ENCODE measurements at regions not wholly inside any gene's neighbourhood (a gene's known extent, or its start where the extent isn't known, plus 50 kb on each side); places are given as distances from the start of the nearest gene placed in this dataset.
"Not testable (repeated sequence)": the region's sequence is repeated elsewhere in the genome, so short reads cannot be mapped to it uniquely, and the experiment has no call there.

DNA sequence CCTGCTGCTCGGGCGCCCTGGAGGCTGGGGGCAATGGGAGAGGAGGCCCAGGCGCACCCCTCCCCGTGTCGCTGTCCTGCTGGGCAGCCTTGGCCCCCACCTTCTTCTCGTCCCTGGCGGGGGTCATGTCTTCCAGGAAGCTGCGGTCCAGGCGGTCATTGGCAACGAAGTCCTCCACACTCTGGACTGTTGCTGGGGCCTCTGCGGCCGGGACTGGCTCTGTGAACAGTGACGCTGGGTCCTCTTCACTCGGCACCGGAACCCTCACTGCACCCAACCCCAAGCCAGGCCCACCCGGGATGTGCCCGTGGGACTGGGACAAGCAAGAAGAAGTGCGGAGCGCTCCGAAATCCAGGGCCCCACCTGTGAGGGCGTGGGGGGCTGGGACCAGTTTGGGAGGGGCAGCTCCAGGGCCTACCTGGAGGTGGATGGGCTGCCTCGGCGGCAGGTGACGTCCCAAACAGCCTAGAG is 308.0 kb downstream of the CCDC74A start:
- ChIA-PET POLR2A (no interaction called here), CTCF (no interaction called here)
- Histone ChIP-seq H3K4me2 (ENCODE audit: insufficient read depth, low read length) (no peak overlapping the region), H3K4me1 (ENCODE audit: control insufficient read depth, extremely low read depth, insufficient read depth, low read length) (no peaks in the 10 kb centered on the region), H3K36me3 (ENCODE audit: control insufficient read depth in 2 of 2, extremely low read depth in 1 of 2, insufficient read depth in 2 of 2, low read length in 2 of 2) (no peaks in the 10 kb centered on the region), H2AFZ (ENCODE audit: low read depth, low read length) (no peak overlapping the region), H3K27ac (ENCODE audit: insufficient read depth, low read depth, low read length) (no peak overlapping the region), H3K27me3 (ENCODE audit: control insufficient read depth in 2 of 2, insufficient read depth in 2 of 2, low read length in 2 of 2) (no peaks in the 10 kb centered on the region), H3K9ac (replicated peaks; ENCODE audit: extremely low read depth, insufficient read depth, low read length) (no peak overlapping the region), H3K9me1 (replicated peaks; ENCODE audit: control insufficient read depth, extremely low read depth, insufficient read depth, low read length) (no peaks in the 10 kb centered on the region), H4K20me1 (replicated peaks; ENCODE audit: control insufficient read depth, extremely low read depth, insufficient read depth, low read length) (no peaks in the 10 kb centered on the region), H3K79me2 (ENCODE audit: control insufficient read depth, insufficient read depth, low read length) (no peaks in the 10 kb centered on the region), H3K9me3 (replicated peaks; ENCODE audit: control insufficient read depth, insufficient read depth, low read length) (no peaks in the 10 kb centered on the region), H3K4me3 (replicated peaks in 1 of 3; ENCODE audit: insufficient read depth in 1 of 3, low read depth in 1 of 3, low read length in 3 of 3) (no peak overlapping the region)
- no peak for TF ChIP-seq POLR2A (IDR thresholded peaks at IDR 0.05; ENCODE audit: low read depth, low read length)
- TF ChIP-seq GATA2 (IDR thresholded peaks at IDR 0.05; ENCODE audit: insufficient read depth, insufficient read length, low read depth, low read length) = no peak
- no peak for TF ChIP-seq FOS (IDR thresholded peaks at IDR 0.05; ENCODE audit: borderline replicate concordance, insufficient read depth, low read length)
- TF ChIP-seq, protein P1, sequence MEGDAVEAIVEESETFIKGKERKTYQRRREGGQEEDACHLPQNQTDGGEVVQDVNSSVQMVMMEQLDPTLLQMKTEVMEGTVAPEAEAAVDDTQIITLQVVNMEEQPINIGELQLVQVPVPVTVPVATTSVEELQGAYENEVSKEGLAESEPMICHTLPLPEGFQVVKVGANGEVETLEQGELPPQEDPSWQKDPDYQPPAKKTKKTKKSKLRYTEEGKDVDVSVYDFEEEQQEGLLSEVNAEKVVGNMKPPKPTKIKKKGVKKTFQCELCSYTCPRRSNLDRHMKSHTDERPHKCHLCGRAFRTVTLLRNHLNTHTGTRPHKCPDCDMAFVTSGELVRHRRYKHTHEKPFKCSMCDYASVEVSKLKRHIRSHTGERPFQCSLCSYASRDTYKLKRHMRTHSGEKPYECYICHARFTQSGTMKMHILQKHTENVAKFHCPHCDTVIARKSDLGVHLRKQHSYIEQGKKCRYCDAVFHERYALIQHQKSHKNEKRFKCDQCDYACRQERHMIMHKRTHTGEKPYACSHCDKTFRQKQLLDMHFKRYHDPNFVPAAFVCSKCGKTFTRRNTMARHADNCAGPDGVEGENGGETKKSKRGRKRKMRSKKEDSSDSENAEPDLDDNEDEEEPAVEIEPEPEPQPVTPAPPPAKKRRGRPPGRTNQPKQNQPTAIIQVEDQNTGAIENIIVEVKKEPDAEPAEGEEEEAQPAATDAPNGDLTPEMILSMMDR (IDR thresholded peaks at IDR 0.05; ENCODE audit: extremely low read depth in 1 of 2, insufficient read depth in 1 of 2, low read depth in 1 of 2, low read length in 2 of 2) = no peak
- TF ChIP-seq, protein P2, sequence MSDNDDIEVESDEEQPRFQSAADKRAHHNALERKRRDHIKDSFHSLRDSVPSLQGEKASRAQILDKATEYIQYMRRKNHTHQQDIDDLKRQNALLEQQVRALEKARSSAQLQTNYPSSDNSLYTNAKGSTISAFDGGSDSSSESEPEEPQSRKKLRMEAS (IDR thresholded peaks at IDR 0.05; ENCODE audit: insufficient read depth, insufficient read length) = no peak
- no peak for TF ChIP-seq JUN (IDR thresholded peaks at IDR 0.05; ENCODE audit: borderline replicate concordance, insufficient read depth, insufficient read length, low read depth)
- TF ChIP-seq EZH2 (IDR thresholded peaks at IDR 0.05; ENCODE audit: borderline replicate concordance, low read depth, low read length, severe bottlenecking) = no peak
- intact Hi-C loops (cut with micrococcal nuclease) (no loop called here), dilution Hi-C loops (cut with MboI; ENCODE audit: extremely low pct_ligation_motif_present, low sequenced_read_pairs) (no loop called here)
- no peak for DNase-seq (ENCODE audit: low read depth, low spot score)
- no TSS peak for BruUV-seq (replicated peaks)
- FAIRE-seq = no peak

DNA sequence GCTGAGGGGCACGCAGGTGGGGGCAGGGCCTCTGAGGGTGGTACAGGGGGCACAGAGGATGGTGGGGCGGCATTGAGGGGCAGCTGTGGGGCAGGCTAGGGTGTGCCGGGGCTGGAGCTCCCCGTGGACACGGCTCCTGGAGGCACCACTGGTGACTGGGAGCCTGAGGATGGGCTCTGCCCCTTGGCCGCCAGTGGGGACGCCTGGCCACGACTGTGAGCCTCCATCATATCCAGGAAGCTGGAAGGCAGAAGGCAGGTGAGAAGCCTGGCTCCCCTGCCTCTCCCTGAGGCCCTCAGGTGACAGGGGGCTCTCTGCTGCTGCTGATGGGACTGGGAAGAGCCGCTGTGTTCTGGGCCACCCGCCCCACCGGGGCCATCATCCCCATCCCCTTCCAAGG is 308.4 kb downstream of the CCDC74A start:
- FAIRE-seq; intact Hi-C loops (cut with micrococcal nuclease); POLR2A ChIA-PET; H3K4me1 ChIP-seq (ENCODE audit: control insufficient read depth, extremely low read depth, insufficient read depth, low read length); H3K9me3 ChIP-seq (replicated peaks; ENCODE audit: control insufficient read depth, insufficient read depth, low read length); H3K4me3 ChIP-seq (replicated peaks in 1 of 3; ENCODE audit: insufficient read depth in 1 of 3, low read depth in 1 of 3, low read length in 3 of 3); H3K27me3 ChIP-seq (ENCODE audit: control insufficient read depth in 2 of 2, insufficient read depth in 2 of 2, low read length in 2 of 2); DNase-seq (ENCODE audit: low read depth, low spot score); dilution Hi-C loops (cut with MboI; ENCODE audit: extremely low pct_ligation_motif_present, low sequenced_read_pairs); H3K27ac ChIP-seq (ENCODE audit: insufficient read depth, low read depth, low read length); H2AFZ ChIP-seq (ENCODE audit: low read depth, low read length); H3K79me2 ChIP-seq (ENCODE audit: control insufficient read depth, insufficient read depth, low read length); H3K9me1 ChIP-seq (replicated peaks; ENCODE audit: control insufficient read depth, extremely low read depth, insufficient read depth, low read length); BruUV-seq (replicated peaks); H4K20me1 ChIP-seq (replicated peaks; ENCODE audit: control insufficient read depth, extremely low read depth, insufficient read depth, low read length); H3K4me2 ChIP-seq (ENCODE audit: insufficient read depth, low read length); CTCF ChIA-PET; H3K9ac ChIP-seq (replicated peaks; ENCODE audit: extremely low read depth, insufficient read depth, low read length); H3K36me3 ChIP-seq (ENCODE audit: control insufficient read depth in 2 of 2, extremely low read depth in 1 of 2, insufficient read depth in 2 of 2, low read length in 2 of 2): not testable (repeated sequence)

DNA sequence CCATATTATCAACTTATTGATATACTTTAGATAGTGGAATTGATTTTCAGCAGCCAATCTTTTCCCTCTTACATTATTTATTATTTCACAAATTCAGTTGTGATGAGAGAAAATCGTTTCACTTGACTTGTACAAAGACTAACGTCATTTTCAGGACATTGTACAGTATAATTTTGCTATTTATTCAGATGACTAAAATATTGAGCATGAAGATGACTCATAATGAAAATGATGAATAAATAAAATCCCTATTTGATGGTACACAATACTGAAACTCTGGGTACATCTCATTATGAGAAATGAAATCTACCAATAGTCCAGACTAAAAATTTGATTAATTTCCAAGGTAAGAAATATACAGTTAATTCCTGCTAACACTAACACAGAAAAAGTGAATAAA is 316.4 kb downstream of the CCDC74A start:
- H3K79me2 ChIP-seq (ENCODE audit: control insufficient read depth, insufficient read depth, low read length); CTCF ChIA-PET; H3K9ac ChIP-seq (replicated peaks; ENCODE audit: extremely low read depth, insufficient read depth, low read length); intact Hi-C loops (cut with micrococcal nuclease); dilution Hi-C loops (cut with MboI; ENCODE audit: extremely low pct_ligation_motif_present, low sequenced_read_pairs); H3K4me2 ChIP-seq (ENCODE audit: insufficient read depth, low read length); H3K4me1 ChIP-seq (ENCODE audit: control insufficient read depth, extremely low read depth, insufficient read depth, low read length); H3K27ac ChIP-seq (ENCODE audit: insufficient read depth, low read depth, low read length); H4K20me1 ChIP-seq (replicated peaks; ENCODE audit: control insufficient read depth, extremely low read depth, insufficient read depth, low read length); H3K9me3 ChIP-seq (replicated peaks; ENCODE audit: control insufficient read depth, insufficient read depth, low read length); BruUV-seq (replicated peaks); H2AFZ ChIP-seq (ENCODE audit: low read depth, low read length); H3K27me3 ChIP-seq (ENCODE audit: control insufficient read depth in 2 of 2, insufficient read depth in 2 of 2, low read length in 2 of 2); POLR2A ChIA-PET; H3K4me3 ChIP-seq (replicated peaks in 1 of 3; ENCODE audit: insufficient read depth in 1 of 3, low read depth in 1 of 3, low read length in 3 of 3); H3K9me1 ChIP-seq (replicated peaks; ENCODE audit: control insufficient read depth, extremely low read depth, insufficient read depth, low read length); DNase-seq (ENCODE audit: low read depth, low spot score); H3K36me3 ChIP-seq (ENCODE audit: control insufficient read depth in 2 of 2, extremely low read depth in 1 of 2, insufficient read depth in 2 of 2, low read length in 2 of 2); FAIRE-seq: not testable (repeated sequence)
